ENCODE measurements at regions not wholly inside any gene's neighbourhood (a gene's known extent, or its start where the extent isn't known, plus 50 kb on each side); places are given as distances from the start of the nearest gene placed in this dataset.

DNA sequence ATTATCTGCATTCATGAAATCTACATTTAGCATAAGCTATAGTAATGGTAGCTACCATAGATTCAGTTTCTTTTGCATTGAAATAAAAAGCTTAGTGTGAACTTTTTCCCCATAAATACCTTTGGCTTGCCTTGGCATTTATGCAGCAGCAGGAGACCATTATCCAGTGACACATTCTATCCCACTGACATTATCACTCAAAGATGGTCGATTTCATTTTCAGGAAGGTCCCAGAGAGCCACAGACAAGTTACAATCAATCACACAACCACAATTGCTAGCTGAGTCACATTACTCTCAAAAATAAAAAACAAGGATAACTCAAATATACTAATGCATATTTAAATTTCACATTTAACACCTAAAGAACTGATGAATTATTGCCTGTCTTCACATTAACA is 512.7 kb upstream of the CDH2 start:
- H2AFZ ChIP-seq (ENCODE audit: insufficient read depth, low read length, poor library complexity), result no peak overlapping the region
- H2BK12ac ChIP-seq (ENCODE audit: low read length), result no peak overlapping the region
- DNase-seq, result no peak

DNA sequence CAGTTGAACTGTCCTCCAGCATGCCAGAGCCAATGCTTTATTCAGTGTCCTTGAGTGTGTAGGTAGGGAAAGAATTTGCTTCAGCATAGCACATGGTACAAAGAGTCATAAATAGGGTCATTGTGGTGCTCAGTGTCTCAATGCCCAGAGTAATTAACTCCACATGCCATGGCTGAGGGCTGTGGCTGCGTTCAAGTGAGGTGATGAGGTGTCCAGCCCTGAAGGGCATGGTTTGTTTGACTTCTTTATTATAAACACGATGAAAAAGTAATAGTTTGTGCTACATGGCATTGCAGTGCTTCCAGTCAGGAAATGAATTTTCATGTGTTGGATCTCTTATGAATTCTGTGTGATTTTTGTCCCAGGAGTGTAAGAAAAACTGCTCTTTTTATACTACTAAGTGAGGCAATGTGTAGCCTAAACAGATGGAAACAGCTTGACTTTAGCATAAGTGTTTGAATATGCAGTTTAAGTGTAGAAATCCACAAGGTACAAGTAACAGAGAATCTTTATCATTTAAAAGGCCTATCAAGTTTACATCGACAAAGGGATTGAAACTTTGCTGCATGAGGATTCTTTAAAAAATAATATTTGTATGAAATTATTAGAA is 507.9 kb upstream of the CDH2 start:
- Histone ChIP-seq H3K9me3 (ENCODE audit: insufficient read depth, low read depth, low read length) (no peaks in the 10 kb centered on the region), H2AFZ (ENCODE audit: insufficient read depth, low read length, poor library complexity) (no peak overlapping the region), H2BK120ac (ENCODE audit: insufficient read depth, low read length, poor library complexity) (no peak overlapping the region), H3K4ac (ENCODE audit: low read depth, low read length) (no peak overlapping the region), H4K91ac (ENCODE audit: low read depth, low read length) (no peak overlapping the region), H4K12ac (ENCODE audit: low read depth, low read length) (no peak overlapping the region), H3K27me3 (ENCODE audit: insufficient read depth, low read length) (no peaks in the 10 kb centered on the region), H3K27ac (ENCODE audit: low read depth, low read length) (no peak overlapping the region), H3K9ac (ENCODE audit: low read length) (no peak overlapping the region), H3K23ac (ENCODE audit: low read length) (no peak overlapping the region), H3K14ac (ENCODE audit: low read length) (no peak overlapping the region), H3K4me1 (ENCODE audit: control insufficient read depth in 1 of 2, insufficient read depth in 2 of 2, low read length in 2 of 2) (no peaks in the 10 kb centered on the region), H3K79me1 (ENCODE audit: low read length) (no peaks in the 10 kb centered on the region), H2AK5ac (ENCODE audit: low read length) (no peak overlapping the region), H3K79me2 (ENCODE audit: control insufficient read depth, insufficient read depth, low read length, poor library complexity) (no peaks in the 10 kb centered on the region), H3K4me2 (ENCODE audit: low read length) (no peak overlapping the region), H4K8ac (ENCODE audit: low read depth, low read length) (no peak overlapping the region), H2BK5ac (ENCODE audit: low read depth, low read length, poor library complexity) (no peak overlapping the region), H3K36me3 (ENCODE audit: control insufficient read depth in 1 of 2, insufficient read depth in 2 of 2, low read length in 2 of 2) (no peaks in the 10 kb centered on the region), H3K18ac (ENCODE audit: low read length) (no peak overlapping the region), H2BK12ac (ENCODE audit: low read length) (no peak overlapping the region), H3K4me3 (ENCODE audit: low read depth, low read length) (no peak overlapping the region)
- no peak for DNase-seq
- no CpG with 5 or more reads among the region's 3 CpGs for WGBS (ENCODE audit: extremely low coverage, insufficient coverage, insufficient read length)

More for the DNA sequence above, 512.7 kb upstream of the CDH2 start:
- Histone ChIP-seq H3K9me3 (ENCODE audit: insufficient read depth, low read depth, low read length) (no peaks in the 10 kb centered on the region), H4K12ac (ENCODE audit: low read depth, low read length) (no peak overlapping the region), H3K27ac (ENCODE audit: low read depth, low read length) (no peak overlapping the region), H3K27me3 (ENCODE audit: insufficient read depth, low read length) (no peaks in the 10 kb centered on the region), H3K23ac (ENCODE audit: low read length) (no peak overlapping the region), H3K4ac (ENCODE audit: low read depth, low read length) (no peak overlapping the region), H3K9ac (ENCODE audit: low read length) (no peak overlapping the region), H3K79me1 (ENCODE audit: low read length) (no peaks in the 10 kb centered on the region), H3K79me2 (ENCODE audit: control insufficient read depth, insufficient read depth, low read length, poor library complexity) (no peaks in the 10 kb centered on the region), H3K4me3 (ENCODE audit: low read depth, low read length) (no peak overlapping the region), H3K36me3 (ENCODE audit: control insufficient read depth in 1 of 2, insufficient read depth in 2 of 2, low read length in 2 of 2) (no peaks in the 10 kb centered on the region), H4K8ac (ENCODE audit: low read depth, low read length) (no peak overlapping the region), H3K18ac (ENCODE audit: low read length) (no peak overlapping the region), H3K4me2 (ENCODE audit: low read length) (no peak overlapping the region), H2AK5ac (ENCODE audit: low read length) (no peak overlapping the region), H3K14ac (ENCODE audit: low read length) (no peak overlapping the region), H4K91ac (ENCODE audit: low read depth, low read length) (no peak overlapping the region), H2BK120ac (ENCODE audit: insufficient read depth, low read length, poor library complexity) (no peak overlapping the region), H2BK5ac (ENCODE audit: low read depth, low read length, poor library complexity) (no peak overlapping the region), H3K4me1 (ENCODE audit: control insufficient read depth in 1 of 2, insufficient read depth in 2 of 2, low read length in 2 of 2) (no peaks in the 10 kb centered on the region)
- no CpG with 5 or more reads among the region's 1 CpG for WGBS (ENCODE audit: extremely low coverage, insufficient coverage, insufficient read length)

DNA sequence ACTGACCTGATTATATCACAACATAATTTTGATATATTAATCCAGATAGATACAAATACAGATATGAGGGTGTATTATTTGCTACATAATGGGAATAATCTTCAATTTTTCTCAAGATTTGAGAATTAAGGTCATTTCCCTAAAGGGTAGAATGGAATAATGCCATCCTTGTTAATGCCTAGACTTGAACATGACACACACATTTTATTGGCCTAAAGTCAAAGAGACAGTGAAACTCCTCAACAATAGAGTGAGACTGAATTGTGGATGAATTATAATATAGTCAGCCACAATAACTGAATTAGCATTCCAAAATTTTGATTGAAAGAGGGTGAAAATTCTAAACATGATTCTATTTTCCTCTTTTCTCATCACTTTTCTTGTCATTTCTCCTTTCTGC is 506.0 kb upstream of the CDH2 start:
- H2AFZ ChIP-seq (ENCODE audit: insufficient read depth, low read length, poor library complexity), result no peak overlapping the region
- H3K4me2 ChIP-seq (ENCODE audit: low read length), result no peak overlapping the region
- no peak overlapping the region for H3K23ac ChIP-seq (ENCODE audit: low read length)
- H2BK12ac ChIP-seq (ENCODE audit: low read length), result no peak overlapping the region
- H3K14ac ChIP-seq (ENCODE audit: low read length), result no peak overlapping the region
- no peaks in the 10 kb centered on the region for H3K36me3 ChIP-seq (ENCODE audit: control insufficient read depth in 1 of 2, insufficient read depth in 2 of 2, low read length in 2 of 2)
- no peak overlapping the region for H4K8ac ChIP-seq (ENCODE audit: low read depth, low read length)
- no peak overlapping the region for H4K12ac ChIP-seq (ENCODE audit: low read depth, low read length)
- H3K27ac ChIP-seq (ENCODE audit: low read depth, low read length), result no peak overlapping the region
- no peaks in the 10 kb centered on the region for H3K79me1 ChIP-seq (ENCODE audit: low read length)
- H3K4me3 ChIP-seq (ENCODE audit: low read depth, low read length), result no peak overlapping the region
- no peaks in the 10 kb centered on the region for H3K4me1 ChIP-seq (ENCODE audit: control insufficient read depth in 1 of 2, insufficient read depth in 2 of 2, low read length in 2 of 2)
- H3K27me3 ChIP-seq (ENCODE audit: insufficient read depth, low read length), result no peaks in the 10 kb centered on the region
- no peak overlapping the region for H4K91ac ChIP-seq (ENCODE audit: low read depth, low read length)
- H2BK5ac ChIP-seq (ENCODE audit: low read depth, low read length, poor library complexity), result no peak overlapping the region
- H3K9me3 ChIP-seq (ENCODE audit: insufficient read depth, low read depth, low read length), result no peaks in the 10 kb centered on the region
- H2AK5ac ChIP-seq (ENCODE audit: low read length), result no peak overlapping the region
- no peak overlapping the region for H2BK120ac ChIP-seq (ENCODE audit: insufficient read depth, low read length, poor library complexity)
- H3K9ac ChIP-seq (ENCODE audit: low read length), result no peak overlapping the region
- no peaks in the 10 kb centered on the region for H3K79me2 ChIP-seq (ENCODE audit: control insufficient read depth, insufficient read depth, low read length, poor library complexity)
- no peak overlapping the region for H3K4ac ChIP-seq (ENCODE audit: low read depth, low read length)
- no peak overlapping the region for H3K18ac ChIP-seq (ENCODE audit: low read length)
- no peak for DNase-seq

DNA sequence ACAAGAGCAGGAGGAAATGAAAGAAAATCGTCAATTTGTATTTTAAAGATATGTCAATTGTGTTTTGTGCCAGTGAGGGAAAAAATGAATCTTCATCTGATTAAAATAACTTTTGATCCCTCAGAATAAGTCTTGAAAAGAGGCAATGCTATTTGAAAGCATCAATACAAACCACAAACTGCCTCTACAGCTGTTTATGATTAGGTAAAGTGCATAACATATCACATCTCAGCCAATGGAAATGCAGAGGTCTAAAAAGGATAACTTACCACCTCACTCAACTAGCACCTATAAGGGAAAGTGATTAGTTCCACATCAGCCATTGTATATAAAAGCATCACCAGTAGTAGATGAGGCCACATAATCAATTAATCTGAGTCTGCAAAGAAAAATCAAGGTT is 492.2 kb upstream of the CDH2 start:
- Histone ChIP-seq H3K36me3 (ENCODE audit: control insufficient read depth in 1 of 2, insufficient read depth in 2 of 2, low read length in 2 of 2) (no peaks in the 10 kb centered on the region), H2BK5ac (ENCODE audit: low read depth, low read length, poor library complexity) (no peak overlapping the region), H4K12ac (ENCODE audit: low read depth, low read length) (no peak overlapping the region), H4K91ac (ENCODE audit: low read depth, low read length) (no peak overlapping the region), H3K14ac (ENCODE audit: low read length) (no peak overlapping the region), H2BK120ac (ENCODE audit: insufficient read depth, low read length, poor library complexity) (no peak overlapping the region), H3K4me3 (ENCODE audit: low read depth, low read length) (no peak overlapping the region), H3K23ac (ENCODE audit: low read length) (no peak overlapping the region), H3K18ac (ENCODE audit: low read length) (no peak overlapping the region), H3K9me3 (ENCODE audit: insufficient read depth, low read depth, low read length) (no peaks in the 10 kb centered on the region), H3K79me2 (ENCODE audit: control insufficient read depth, insufficient read depth, low read length, poor library complexity) (no peaks in the 10 kb centered on the region), H3K4ac (ENCODE audit: low read depth, low read length) (no peak overlapping the region), H4K8ac (ENCODE audit: low read depth, low read length) (no peak overlapping the region), H3K4me1 (ENCODE audit: control insufficient read depth in 1 of 2, insufficient read depth in 2 of 2, low read length in 2 of 2) (no peaks in the 10 kb centered on the region), H3K27me3 (ENCODE audit: insufficient read depth, low read length) (no peaks in the 10 kb centered on the region), H2AK5ac (ENCODE audit: low read length) (no peak overlapping the region), H3K4me2 (ENCODE audit: low read length) (no peak overlapping the region), H3K27ac (ENCODE audit: low read depth, low read length) (no peak overlapping the region), H3K9ac (ENCODE audit: low read length) (no peak overlapping the region), H2AFZ (ENCODE audit: insufficient read depth, low read length, poor library complexity) (no peak overlapping the region), H2BK12ac (ENCODE audit: low read length) (no peak overlapping the region), H3K79me1 (ENCODE audit: low read length) (no peaks in the 10 kb centered on the region)
- WGBS (ENCODE audit: extremely low coverage, insufficient coverage, insufficient read length), result no CpG with 5 or more reads among the region's 1 CpG
- no peak for DNase-seq
